Naive thymus-derived CD4-positive, alpha-beta T cell (primary cell): ENCODE measurements at regions not wholly inside any gene's neighbourhood (a gene's known extent, or its start where the extent isn't known, plus 50 kb on each side); places are given as distances from the start of the nearest gene placed in this dataset.

ENCODE experiments used
- ATAC-seq: fragments of 150-1000 bp; cut with Tn5 transposase; 2 replicates; pipeline ENCODE4 v1.10.0; 2021; ENCODE audit warnings: mild to moderate bottlenecking, moderate library complexity
- CTCF ChIA-PET: fragments of 350-600 bp; sonication (Branson Sonifier 250); formaldehyde crosslinking; loops from one replicate; lab custom pipeline; 2021; ENCODE audit warnings: antibody characterized with exemption; lab: Charles Lee
- POLR2A ChIA-PET: fragments of 350-600 bp; sonication (Branson Sonifier 250); formaldehyde crosslinking; loops from one replicate; lab custom pipeline; 2021; ENCODE audit warnings: antibody characterized with exemption, inconsistent platforms; lab: Charles Lee
- DNase-seq, 9 donors: peaks; one replicate each; pipeline versions ENCODE4 v3.0.0 to v3.0.0-alpha.2; 2020 to 2022; ENCODE audit warnings: mixed read lengths in 1 of 9
- H3K27ac ChIP-seq: one replicate; pipeline ENCODE4 v1.7.0; 2013; ENCODE audit warnings: mild to moderate bottlenecking, low read depth, low read length, moderate library complexity
- H3K27me3 ChIP-seq, 2 donors: one replicate each; pipeline ENCODE4 v1.7.0; 2013; ENCODE audit warnings: low read length in 2 of 2, mild to moderate bottlenecking in 2 of 2, moderate library complexity in 2 of 2; ENCODE audit not compliant: control insufficient read depth in 2 of 2, insufficient read depth in 2 of 2
- H3K36me3 ChIP-seq, 3 experiments: 1 replicate in 2 of 3; 2 replicates in 1 of 3; pipeline ENCODE4 v1.7.0; 2013; ENCODE audit warnings: low read length in 3 of 3, mild to moderate bottlenecking in 3 of 3, moderate library complexity in 1 of 3; ENCODE audit not compliant: insufficient read depth in 3 of 3, control insufficient read depth in 2 of 3
- H3K4me1 ChIP-seq, 2 donors: one replicate each; pipeline ENCODE4 v1.7.0; 2013; ENCODE audit warnings: low read length in 2 of 2, mild to moderate bottlenecking in 2 of 2, moderate library complexity in 1 of 2; ENCODE audit not compliant: control insufficient read depth in 2 of 2, insufficient read depth in 2 of 2
- H3K4me3 ChIP-seq: 2 replicates; pipeline ENCODE4 v1.7.0; 2013; ENCODE audit warnings: mild to moderate bottlenecking, low read length
- H3K9me3 ChIP-seq, 3 experiments: 1 replicate in 2 of 3; 2 replicates in 1 of 3; pipeline ENCODE4 v1.7.0; 2013; ENCODE audit warnings: low read length in 3 of 3; ENCODE audit not compliant: control insufficient read depth in 2 of 3
- H3K27ac Mint-ChIP-seq, 9 donors: one replicate each; pipeline ENCODE4 v1.8.0; 2020 to 2022; ENCODE audit warnings: mixed read lengths in 9 of 9, mild to moderate bottlenecking in 8 of 9, moderate library complexity in 5 of 9, inconsistent platforms in 2 of 9
- H3K27me3 Mint-ChIP-seq, 5 donors: one replicate each; pipeline ENCODE4 v1.8.0; 2021 to 2022; ENCODE audit warnings: mixed read lengths in 5 of 5, mild to moderate bottlenecking in 1 of 5
- H3K36me3 Mint-ChIP-seq, 5 donors: one replicate each; pipeline ENCODE4 v1.8.0; 2020 to 2022; ENCODE audit warnings: mixed read lengths in 5 of 5, mild to moderate bottlenecking in 3 of 5, inconsistent platforms in 1 of 5
- H3K4me1 Mint-ChIP-seq, 7 donors: one replicate each; pipeline ENCODE4 v1.8.0; 2020 to 2022; ENCODE audit warnings: mixed read lengths in 7 of 7, mild to moderate bottlenecking in 3 of 7, inconsistent platforms in 1 of 7
- H3K4me3 Mint-ChIP-seq, 10 donors: one replicate each; pipeline ENCODE4 v1.8.0; 2020 to 2022; ENCODE audit warnings: mild to moderate bottlenecking in 10 of 10, mixed read lengths in 10 of 10, moderate library complexity in 6 of 10, inconsistent platforms in 2 of 10
- H3K9me3 Mint-ChIP-seq, 11 donors: one replicate each; pipeline ENCODE4 v1.8.0; 2020 to 2022; ENCODE audit warnings: mixed read lengths in 11 of 11, mild to moderate bottlenecking in 4 of 11, inconsistent platforms in 1 of 11, moderate library complexity in 1 of 11
- intact Hi-C, 2 donors: fragments of 100-400 bp; cut with micrococcal nuclease; formaldehyde crosslinking; loops; one replicate each; pipeline ENCODE4 v1.15.1; 2023

GRCh38 chr22:47237890-47238480 is 475.5 kb downstream of the TBC1D22A start:
- DNase-seq (no peak), ATAC-seq (no peak)
- H3K4me3 ChIP-seq, result no peak overlapping the region
- POLR2A ChIA-PET, result no interaction called here
- no peaks in the 10 kb centered on the region for H3K27me3 ChIP-seq
- intact Hi-C loops, result no loop called here
- H3K27me3 Mint-ChIP-seq, result peaks cover 2 to 29% (median 19%) of the 10 kb centered on the region in 5 donors
- H3K36me3 ChIP-seq, result no peaks in the 10 kb centered on the region
- peaks cover 0 to 19% (median 5%) of the 10 kb centered on the region in 11 donors for H3K9me3 Mint-ChIP-seq
- no peak overlapping the region for H3K4me3 Mint-ChIP-seq
- no peaks in the 10 kb centered on the region for H3K4me1 Mint-ChIP-seq
- no peak overlapping the region for H3K27ac Mint-ChIP-seq
- H3K4me1 ChIP-seq, result no peaks in the 10 kb centered on the region
- H3K36me3 Mint-ChIP-seq, result no peaks in the 10 kb centered on the region
- no peak overlapping the region for H3K27ac ChIP-seq
- H3K9me3 ChIP-seq, result no peaks in the 10 kb centered on the region
- CTCF ChIA-PET, result no interaction called here

DNA sequence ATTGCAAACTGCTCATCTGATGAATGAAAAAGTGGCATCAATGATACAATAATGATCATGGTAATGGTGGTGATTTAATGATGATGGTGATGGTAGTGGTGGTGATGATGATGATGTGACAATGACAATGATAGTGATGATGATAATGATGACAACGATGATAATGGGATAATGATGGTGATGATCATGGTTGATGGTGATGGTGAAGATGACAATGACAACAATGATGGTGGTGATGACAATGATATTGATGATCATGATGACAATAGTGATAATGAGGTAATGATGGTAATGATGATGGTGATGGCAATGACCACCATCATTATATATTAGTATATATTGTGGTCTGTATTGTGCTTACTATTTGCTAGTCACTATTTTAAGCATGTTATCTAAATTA is 474.3 kb downstream of the TBC1D22A start:
- no peak overlapping the region for H3K4me3 ChIP-seq
- intact Hi-C loops, result no loop called here
- Mint-ChIP-seq H3K36me3 (no peaks in the 10 kb centered on the region), H3K27ac (no peak overlapping the region), H3K4me3 (no peak overlapping the region), H3K4me1 (no peaks in the 10 kb centered on the region), H3K9me3 (peaks cover 0 to 12% (median 5%) of the 10 kb centered on the region in 11 donors), H3K27me3 (peaks cover 1 to 25% (median 13%) of the 10 kb centered on the region in 5 donors)
- ChIA-PET CTCF (no interaction called here), POLR2A (no interaction called here)
- no peaks in the 10 kb centered on the region for H3K9me3 ChIP-seq
- DNase-seq, result no peak
- H3K36me3 ChIP-seq, result no peaks in the 10 kb centered on the region
- ATAC-seq, result no peak
- H3K4me1 ChIP-seq, result no peaks in the 10 kb centered on the region
- H3K27ac ChIP-seq, result no peak overlapping the region
- H3K27me3 ChIP-seq, result no peaks in the 10 kb centered on the region

DNA sequence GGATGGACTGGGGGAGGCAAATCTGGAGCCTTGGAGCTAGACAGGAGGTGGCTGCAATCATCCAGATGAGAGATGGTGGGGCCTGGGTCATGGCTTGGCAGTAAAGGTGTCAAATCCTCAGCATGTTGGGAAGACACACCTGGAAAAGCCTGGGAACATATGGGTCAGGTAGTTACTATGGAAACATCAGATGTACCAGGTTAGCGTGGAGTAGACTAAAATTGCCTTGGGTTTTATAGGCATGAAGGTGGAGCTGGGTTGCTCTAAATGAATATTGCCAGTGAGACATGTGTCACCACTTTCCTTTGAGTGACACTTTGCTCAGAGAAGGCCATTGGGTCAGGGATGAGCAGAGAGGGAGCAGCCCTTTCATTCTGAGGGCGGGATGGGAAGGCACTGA is 473.7 kb downstream of the TBC1D22A start:
- H3K4me3 ChIP-seq, result no peak overlapping the region
- no peaks in the 10 kb centered on the region for H3K4me1 ChIP-seq
- no peak overlapping the region for H3K4me3 Mint-ChIP-seq
- peaks cover 0 to 23% (median 9%) of the 10 kb centered on the region in 5 donors for H3K27me3 Mint-ChIP-seq
- POLR2A ChIA-PET, result no interaction called here
- H3K36me3 ChIP-seq, result no peaks in the 10 kb centered on the region
- intact Hi-C loops, result no loop called here
- ATAC-seq (no peak), DNase-seq (no peak)
- CTCF ChIA-PET, result no interaction called here
- peaks cover 0 to 12% (median 5%) of the 10 kb centered on the region in 11 donors for H3K9me3 Mint-ChIP-seq
- no peaks in the 10 kb centered on the region for H3K4me1 Mint-ChIP-seq
- no peaks in the 10 kb centered on the region for H3K36me3 Mint-ChIP-seq
- H3K27me3 ChIP-seq, result no peaks in the 10 kb centered on the region
- H3K27ac ChIP-seq, result no peak overlapping the region
- H3K9me3 ChIP-seq, result no peaks in the 10 kb centered on the region
- H3K27ac Mint-ChIP-seq, result no peak overlapping the region

- Histone ChIP-seq H3K4me1 (no peaks in the 10 kb centered on the region), H3K27me3 (no peaks in the 10 kb centered on the region), H3K27ac (no peak overlapping the region), H3K36me3 (no peaks in the 10 kb centered on the region), H3K9me3 (no peaks in the 10 kb centered on the region), H3K4me3 (no peak overlapping the region)
- DNase-seq (no peak), ATAC-seq (no peak)
- H3K36me3 Mint-ChIP-seq, result no peaks in the 10 kb centered on the region
- peaks cover 0 to 12% (median 5%) of the 10 kb centered on the region in 11 donors for H3K9me3 Mint-ChIP-seq
- no peaks in the 10 kb centered on the region for H3K4me1 Mint-ChIP-seq
- intact Hi-C loops, result no loop called here
- H3K27me3 Mint-ChIP-seq, result peaks cover 0 to 20% (median 4%) of the 10 kb centered on the region in 5 donors
- H3K27ac Mint-ChIP-seq, result no peak overlapping the region
- ChIA-PET POLR2A (no interaction called here), CTCF (no interaction called here)
- H3K4me3 Mint-ChIP-seq, result no peak overlapping the region
Measured at GRCh38 chr22:47233316-47234243, 471.1 kb downstream of the TBC1D22A start.

GRCh38 chr22:47232753-47233152 is 470.3 kb downstream of the TBC1D22A start:
- peaks cover 1 to 15% (median 4%) of the 10 kb centered on the region in 5 donors for H3K27me3 Mint-ChIP-seq
- Histone ChIP-seq H3K9me3 (no peaks in the 10 kb centered on the region), H3K27ac (no peak overlapping the region), H3K27me3 (no peaks in the 10 kb centered on the region), H3K36me3 (no peaks in the 10 kb centered on the region), H3K4me3 (no peak overlapping the region), H3K4me1 (no peaks in the 10 kb centered on the region)
- intact Hi-C loops, result no loop called here
- no peaks in the 10 kb centered on the region for H3K36me3 Mint-ChIP-seq
- H3K4me1 Mint-ChIP-seq, result no peaks in the 10 kb centered on the region
- CTCF ChIA-PET, result no interaction called here
- H3K9me3 Mint-ChIP-seq, result peaks cover 0 to 12% (median 5%) of the 10 kb centered on the region in 11 donors
- DNase-seq (no peak), ATAC-seq (no peak)
- POLR2A ChIA-PET, result no interaction called here
- no peak overlapping the region for H3K27ac Mint-ChIP-seq
- H3K4me3 Mint-ChIP-seq, result no peak overlapping the region

DNA sequence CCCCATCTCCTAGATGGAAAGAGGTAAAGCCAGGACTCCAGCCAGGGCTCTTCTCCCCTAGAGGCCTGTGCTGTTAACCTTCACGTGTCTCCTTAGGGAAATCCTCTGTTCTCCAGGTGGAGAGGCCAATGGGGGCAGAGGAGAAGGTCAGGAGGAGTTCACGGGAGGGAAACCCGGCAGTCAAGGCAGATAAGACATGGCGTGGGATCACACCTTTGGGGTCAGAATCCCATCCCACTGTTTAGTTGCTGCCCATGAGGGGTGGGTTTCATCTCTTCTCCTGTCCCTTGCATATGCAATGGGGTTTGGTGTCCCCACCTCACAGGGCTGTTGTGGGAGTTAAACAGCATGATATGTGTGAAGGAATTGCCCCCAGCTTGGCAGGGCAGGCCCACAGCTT is 469.7 kb downstream of the TBC1D22A start:
- Histone ChIP-seq H3K4me1 (no peaks in the 10 kb centered on the region), H3K36me3 (no peaks in the 10 kb centered on the region), H3K9me3 (no peaks in the 10 kb centered on the region), H3K27ac (no peak overlapping the region), H3K27me3 (no peaks in the 10 kb centered on the region), H3K4me3 (no peak overlapping the region)
- ATAC-seq (no peak), DNase-seq (no peak)
- CTCF ChIA-PET, result no interaction called here
- Mint-ChIP-seq H3K27me3 (peaks cover 3 to 17% (median 5%) of the 10 kb centered on the region in 5 donors), H3K4me3 (no peak overlapping the region), H3K9me3 (peaks cover 0 to 12% (median 5%) of the 10 kb centered on the region in 11 donors), H3K27ac (no peak overlapping the region), H3K36me3 (no peaks in the 10 kb centered on the region), H3K4me1 (no peaks in the 10 kb centered on the region)
- intact Hi-C loops, result no loop called here
- POLR2A ChIA-PET, result interaction anchor here (0.6 kb wide), 1 partner anchor 212 kb away, joined by 3 read pairs; no protein-coding TSS in a partner anchor
